Thyroid gland (tissue), 4 donors: ENCODE measurements at regions not wholly inside any gene's neighbourhood (a gene's known extent, or its start where the extent isn't known, plus 50 kb on each side); places are given as distances from the start of the nearest gene placed in this dataset.

Experiments
- CTCF ChIP-seq, 6 experiments: fragments of 200-600 bp in 3 of 6; fragments of 450-650 bp in 3 of 6; sonication (generic) in 3 of 6; IDR thresholded peaks; one replicate each; pipeline ENCODE4 v1.5.1; 2016 to 2019; ENCODE audit warnings: antibody characterized with exemption in 6 of 6, mild to moderate bottlenecking in 2 of 6, inconsistent platforms in 1 of 6, moderate library complexity in 1 of 6
- POLR2A ChIP-seq, 2 donors: fragments of 450-650 bp; IDR thresholded peaks; one replicate each; pipeline ENCODE4 v1.6.1; 2017; ENCODE audit warnings: antibody characterized with exemption in 2 of 2, mild to moderate bottlenecking in 2 of 2, moderate library complexity in 1 of 2

- TF ChIP-seq CTCF (IDR thresholded peaks at IDR 0.05), result no peak
- TF ChIP-seq POLR2A (IDR thresholded peaks at IDR 0.05), result no peak
These were observed 416.0 kb downstream of the RAP2B start for GRCh38 chr3:153578046-153578445.
